C4-2B (cell line): ENCODE measurements at regions not wholly inside any gene's neighbourhood (a gene's known extent, or its start where the extent isn't known, plus 50 kb on each side); places are given as distances from the start of the nearest gene placed in this dataset.

Experiments
- ZFX ChIP-seq: fragments of 450-650 bp; IDR thresholded peaks from 2 replicates; pipeline ENCODE4 v1.6.1; 2017
- TF ChIP-seq, protein P1 (sequence below): fragments of 450-650 bp; conservative IDR thresholded peaks from 2 replicates; pipeline ENCODE4 v1.5.1; 2017; ENCODE audit warnings: mild to moderate bottlenecking

DNA sequence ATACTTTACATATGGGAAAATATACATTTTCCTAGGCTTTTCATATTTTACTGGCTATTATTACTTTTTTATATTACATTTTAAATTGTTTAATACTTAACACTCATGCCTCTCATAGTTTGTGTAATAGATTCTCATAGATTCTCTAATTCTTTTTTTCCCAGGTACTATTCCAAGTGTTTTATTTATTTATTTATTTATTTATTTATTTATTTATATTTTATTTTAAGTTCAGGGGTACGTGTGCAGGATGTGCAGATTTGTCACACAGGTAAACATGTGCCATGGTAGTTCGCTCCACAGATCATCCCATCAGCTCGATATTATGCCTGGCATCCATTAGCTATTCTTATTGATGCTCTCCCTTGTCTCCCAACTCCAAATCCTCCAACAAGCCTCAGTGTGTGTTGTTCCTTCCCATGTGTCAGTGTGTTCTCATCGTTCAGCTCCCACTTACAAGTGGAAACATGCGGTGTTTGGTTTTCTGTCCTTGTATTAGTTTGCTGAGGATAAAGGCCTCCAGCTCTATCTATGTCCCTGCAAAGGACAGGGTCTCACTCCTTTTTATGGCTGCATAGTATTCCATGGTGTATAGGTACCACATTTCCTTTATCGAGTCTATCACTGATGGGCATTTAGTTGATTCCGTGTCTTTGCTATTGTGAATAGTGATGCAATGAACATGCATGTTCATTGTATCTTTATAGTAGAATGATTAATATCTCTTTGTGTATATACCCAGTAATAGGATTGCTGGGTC lies 205.4 kb upstream of the P2RY1 start:
- TF ChIP-seq, protein P1, sequence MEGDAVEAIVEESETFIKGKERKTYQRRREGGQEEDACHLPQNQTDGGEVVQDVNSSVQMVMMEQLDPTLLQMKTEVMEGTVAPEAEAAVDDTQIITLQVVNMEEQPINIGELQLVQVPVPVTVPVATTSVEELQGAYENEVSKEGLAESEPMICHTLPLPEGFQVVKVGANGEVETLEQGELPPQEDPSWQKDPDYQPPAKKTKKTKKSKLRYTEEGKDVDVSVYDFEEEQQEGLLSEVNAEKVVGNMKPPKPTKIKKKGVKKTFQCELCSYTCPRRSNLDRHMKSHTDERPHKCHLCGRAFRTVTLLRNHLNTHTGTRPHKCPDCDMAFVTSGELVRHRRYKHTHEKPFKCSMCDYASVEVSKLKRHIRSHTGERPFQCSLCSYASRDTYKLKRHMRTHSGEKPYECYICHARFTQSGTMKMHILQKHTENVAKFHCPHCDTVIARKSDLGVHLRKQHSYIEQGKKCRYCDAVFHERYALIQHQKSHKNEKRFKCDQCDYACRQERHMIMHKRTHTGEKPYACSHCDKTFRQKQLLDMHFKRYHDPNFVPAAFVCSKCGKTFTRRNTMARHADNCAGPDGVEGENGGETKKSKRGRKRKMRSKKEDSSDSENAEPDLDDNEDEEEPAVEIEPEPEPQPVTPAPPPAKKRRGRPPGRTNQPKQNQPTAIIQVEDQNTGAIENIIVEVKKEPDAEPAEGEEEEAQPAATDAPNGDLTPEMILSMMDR, result no peak
- no peak for TF ChIP-seq ZFX
